CD4-positive, alpha-beta T cell treated with Interleukin-15 for 4 hours (primary cell): ENCODE measurements at regions not wholly inside any gene's neighbourhood (a gene's known extent, or its start where the extent isn't known, plus 50 kb on each side); places are given as distances from the start of the nearest gene placed in this dataset.
A peak's percentile ranks its signal among the peaks of the same experiment; 100 is the strongest.
"Not testable (repeated sequence)": the region's sequence is repeated elsewhere in the genome, so short reads cannot be mapped to it uniquely, and the experiment has no call there.

ENCODE experiments used
- DNase-seq: peaks from one replicate; pipeline ENCODE4 v3.0.0-alpha.2; 2020; ENCODE audit warnings: low spot score

GRCh38 chr6:40689185-40689584 is 102.0 kb upstream of the LRFN2 start:
- DNase-seq = no peak

- DNase-seq = no peak
Measured at GRCh38 chr6:40688214-40688761, 101.1 kb upstream of the LRFN2 start.

GRCh38 chr6:40685862-40686261 is 98.7 kb upstream of the LRFN2 start:
- no peak for DNase-seq

GRCh38 chr6:40681622-40682021 is 94.5 kb upstream of the LRFN2 start:
- no peak for DNase-seq

GRCh38 chr6:40678941-40679340 is 91.8 kb upstream of the LRFN2 start:
- DNase-seq = no peak

GRCh38 chr6:40674170-40674569 is 87.0 kb upstream of the LRFN2 start:
- DNase-seq = no peak

GRCh38 chr6:40672087-40672486 is 84.9 kb upstream of the LRFN2 start:
- DNase-seq = no peak

- no peak for DNase-seq
Measured at GRCh38 chr6:40671694-40672050, 84.5 kb upstream of the LRFN2 start.

GRCh38 chr6:40671001-40671693 is 84.0 kb upstream of the LRFN2 start:
- no peak for DNase-seq

GRCh38 chr6:40669343-40669742 is 82.2 kb upstream of the LRFN2 start:
- no peak for DNase-seq

- no peak for DNase-seq
Measured at GRCh38 chr6:40668203-40668602, 81.0 kb upstream of the LRFN2 start.

- no peak for DNase-seq
Measured at GRCh38 chr6:40666530-40666929, 79.4 kb upstream of the LRFN2 start.

GRCh38 chr6:40661726-40662125 is 74.6 kb upstream of the LRFN2 start:
- no peak for DNase-seq

GRCh38 chr6:40656772-40657171 is 69.6 kb upstream of the LRFN2 start:
- DNase-seq = not testable (repeated sequence)

GRCh38 chr6:40654828-40655227 is 67.7 kb upstream of the LRFN2 start:
- no peak for DNase-seq

GRCh38 chr6:40645043-40645442 is 57.9 kb upstream of the LRFN2 start:
- DNase-seq = no peak

- DNase-seq = no peak
Measured at GRCh38 chr6:40642837-40643236, 55.7 kb upstream of the LRFN2 start.

- DNase-seq = no peak
Measured at GRCh38 chr6:40642190-40642589, 55.0 kb upstream of the LRFN2 start.

GRCh38 chr6:40640599-40641227 is 53.5 kb upstream of the LRFN2 start:
- DNase-seq = peak; percentile 2
